ENCODE measurements at regions not wholly inside any gene's neighbourhood (a gene's known extent, or its start where the extent isn't known, plus 50 kb on each side); places are given as distances from the start of the nearest gene placed in this dataset.

DNA sequence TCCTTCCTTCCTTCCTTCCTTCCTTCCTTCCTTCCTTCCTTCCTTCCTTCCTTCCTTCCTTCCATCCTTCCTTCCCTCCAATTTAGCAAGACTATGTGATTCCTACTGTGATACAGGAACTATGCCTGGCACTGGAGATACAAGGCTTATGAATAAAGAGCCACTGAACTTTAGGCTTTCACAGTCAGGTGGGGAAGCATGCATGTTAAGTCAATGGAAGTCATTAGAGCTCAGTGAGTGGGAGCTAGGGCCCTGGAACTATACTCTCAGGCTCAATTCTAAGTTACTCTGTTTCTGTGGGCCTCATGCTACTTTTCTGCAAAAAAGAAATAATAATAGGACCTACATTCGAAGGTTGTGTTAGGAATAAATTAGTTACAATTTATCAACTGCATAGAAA, 527.6 kb upstream of the ZEB2 start:
- whole genome bisulfite sequencing, 2 donors, result 98% methylated on average over 1 of the region's 1 CpG
- H3K36me3 ChIP-seq (ENCODE audit: control insufficient read depth in 1 of 2, insufficient read depth in 2 of 2, low read length in 1 of 2), result no peaks in the 10 kb centered on the region
- no peaks in the 10 kb centered on the region for H3K4me1 ChIP-seq (ENCODE audit: control insufficient read depth in 1 of 2, insufficient read depth in 2 of 2, low read length in 2 of 2)
- no peaks in the 10 kb centered on the region for H3K27me3 ChIP-seq (ENCODE audit: control insufficient read depth in 1 of 2, insufficient read depth in 2 of 2, low read length in 1 of 2)
- ATAC-seq (ENCODE audit: low FRiP score) (no peak), DNase-seq (no peak)
- no peak overlapping the region for H3K4me3 ChIP-seq (ENCODE audit: low read length in 2 of 2)
- intact Hi-C loops (cut with DNase I), result no loop called here
- no peaks in the 10 kb centered on the region for H3K9me3 ChIP-seq (ENCODE audit: control insufficient read depth, low read length)
- H3K27ac ChIP-seq (ENCODE audit: low read depth in 1 of 2, low read length in 2 of 2), result no peak overlapping the region

DNA sequence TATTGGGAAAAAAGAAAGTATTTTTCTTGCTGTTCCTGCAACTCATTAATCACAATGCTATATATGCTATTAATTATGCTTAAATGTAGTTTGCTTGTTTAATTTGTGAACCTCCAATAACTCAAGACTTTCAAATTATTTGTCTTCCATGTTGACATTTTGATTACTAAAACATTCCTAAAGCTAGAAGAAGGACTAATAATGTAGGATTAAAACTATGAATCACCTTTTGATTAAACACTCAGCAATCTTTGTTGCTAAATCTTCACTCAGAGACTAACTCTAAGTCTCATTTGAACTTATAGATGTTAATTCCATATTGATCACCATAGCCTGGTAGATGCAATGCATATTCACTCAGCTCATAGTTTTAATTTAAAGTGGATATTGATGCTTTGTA, 524.6 kb upstream of the ZEB2 start:
- Histone ChIP-seq H3K9me3 (ENCODE audit: control insufficient read depth, low read length) (no peaks in the 10 kb centered on the region), H3K4me3 (ENCODE audit: low read length in 2 of 2) (no peak overlapping the region), H3K4me1 (ENCODE audit: control insufficient read depth in 1 of 2, insufficient read depth in 2 of 2, low read length in 2 of 2) (no peaks in the 10 kb centered on the region), H3K36me3 (ENCODE audit: control insufficient read depth in 1 of 2, insufficient read depth in 2 of 2, low read length in 1 of 2) (no peaks in the 10 kb centered on the region), H3K27ac (ENCODE audit: low read depth in 1 of 2, low read length in 2 of 2) (no peak overlapping the region), H3K27me3 (ENCODE audit: control insufficient read depth in 1 of 2, insufficient read depth in 2 of 2, low read length in 1 of 2) (no peaks in the 10 kb centered on the region)
- ATAC-seq (ENCODE audit: low FRiP score) (no peak), DNase-seq (no peak)
- intact Hi-C loops (cut with DNase I), result no loop called here

DNA sequence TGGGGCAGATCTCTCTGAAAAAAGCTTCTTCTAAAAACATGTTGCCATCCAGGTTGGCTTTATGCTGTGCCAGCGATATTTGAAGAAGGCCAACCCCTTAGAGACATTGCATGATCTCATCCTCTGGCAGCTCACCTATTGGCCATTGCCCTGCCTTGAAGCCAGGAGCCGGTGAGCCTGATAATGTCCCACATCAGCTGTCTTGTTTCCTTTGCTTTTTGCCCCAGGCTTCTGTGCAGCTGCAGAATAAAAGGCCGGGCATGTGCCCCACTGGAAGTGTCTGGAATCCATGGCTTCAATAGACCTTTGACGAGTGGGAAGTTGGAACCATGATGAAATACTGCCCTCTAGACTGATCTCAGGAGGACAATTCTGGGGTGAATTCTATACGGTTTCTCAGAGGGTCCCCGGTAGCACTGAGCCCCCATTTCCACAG, 523.5 kb upstream of the ZEB2 start:
- Histone ChIP-seq H3K27me3 (ENCODE audit: control insufficient read depth in 1 of 2, insufficient read depth in 2 of 2, low read length in 1 of 2) (no peaks in the 10 kb centered on the region), H3K9me3 (ENCODE audit: control insufficient read depth, low read length) (no peaks in the 10 kb centered on the region), H3K4me3 (ENCODE audit: low read length in 2 of 2) (no peak overlapping the region), H3K4me1 (ENCODE audit: control insufficient read depth in 1 of 2, insufficient read depth in 2 of 2, low read length in 2 of 2) (no peaks in the 10 kb centered on the region), H3K36me3 (ENCODE audit: control insufficient read depth in 1 of 2, insufficient read depth in 2 of 2, low read length in 1 of 2) (no peaks in the 10 kb centered on the region), H3K27ac (ENCODE audit: low read depth in 1 of 2, low read length in 2 of 2) (no peak overlapping the region)
- ATAC-seq (ENCODE audit: low FRiP score) (no peak), DNase-seq (peak in 1 of 2 donors; percentile 55)
- intact Hi-C loops (cut with DNase I), result no loop called here
- 34 to 40% methylated on average over 6 of the region's 6 CpGs for WGBS, 2 donors

DNA sequence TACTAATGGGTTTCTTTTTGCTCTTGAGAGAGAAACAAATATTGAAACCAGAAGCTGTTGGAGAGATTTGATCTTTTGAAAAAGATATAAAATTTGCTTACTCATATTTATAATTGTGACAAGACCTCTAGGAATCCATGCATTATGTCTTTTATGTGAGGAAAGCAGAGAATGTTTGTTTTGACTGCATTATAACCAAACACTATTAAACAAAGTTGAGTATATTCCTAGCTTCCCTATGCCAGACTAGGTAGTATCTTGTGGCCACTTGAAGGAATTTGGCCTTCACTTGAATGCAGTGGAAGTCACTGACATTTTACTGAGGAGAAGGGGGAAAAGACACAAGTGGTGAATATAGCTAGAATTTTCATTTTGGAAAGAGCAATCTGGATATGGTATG, 521.8 kb upstream of the ZEB2 start:
- Histone ChIP-seq H3K27ac (ENCODE audit: low read depth in 1 of 2, low read length in 2 of 2) (no peak overlapping the region), H3K36me3 (ENCODE audit: control insufficient read depth in 1 of 2, insufficient read depth in 2 of 2, low read length in 1 of 2) (no peaks in the 10 kb centered on the region), H3K4me3 (ENCODE audit: low read length in 2 of 2) (no peak overlapping the region), H3K9me3 (ENCODE audit: control insufficient read depth, low read length) (no peaks in the 10 kb centered on the region), H3K4me1 (ENCODE audit: control insufficient read depth in 1 of 2, insufficient read depth in 2 of 2, low read length in 2 of 2) (no peaks in the 10 kb centered on the region), H3K27me3 (ENCODE audit: control insufficient read depth in 1 of 2, insufficient read depth in 2 of 2, low read length in 1 of 2) (no peaks in the 10 kb centered on the region)
- no peak for ATAC-seq (ENCODE audit: low FRiP score)
- DNase-seq, result no peak
- intact Hi-C loops (cut with DNase I), result no loop called here

DNA sequence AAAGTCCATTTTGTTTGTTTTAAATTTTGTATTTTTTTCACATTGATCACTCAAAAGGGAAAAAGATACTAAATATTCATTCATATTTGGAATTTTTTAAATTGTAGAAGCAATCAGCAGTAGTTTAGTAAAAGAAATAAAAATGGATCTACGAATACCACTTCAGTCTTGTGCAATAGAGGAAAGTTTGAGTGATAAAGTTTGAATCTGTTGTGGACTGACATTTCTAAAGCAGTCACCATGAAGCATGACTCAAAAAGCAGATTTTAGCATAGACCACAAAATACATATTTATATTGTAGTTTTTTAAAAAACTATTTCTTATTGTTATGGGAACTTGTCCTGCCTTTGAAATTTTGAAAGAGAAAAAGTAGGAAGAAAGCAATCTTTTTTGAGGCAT, 520.5 kb upstream of the ZEB2 start:
- no peaks in the 10 kb centered on the region for H3K4me1 ChIP-seq (ENCODE audit: control insufficient read depth in 1 of 2, insufficient read depth in 2 of 2, low read length in 2 of 2)
- no peak for ATAC-seq (ENCODE audit: low FRiP score)
- H3K27me3 ChIP-seq (ENCODE audit: control insufficient read depth in 1 of 2, insufficient read depth in 2 of 2, low read length in 1 of 2), result no peaks in the 10 kb centered on the region
- no peak overlapping the region for H3K27ac ChIP-seq (ENCODE audit: low read depth in 1 of 2, low read length in 2 of 2)
- no peak overlapping the region for H3K4me3 ChIP-seq (ENCODE audit: low read length in 2 of 2)
- DNase-seq, result no peak
- no peaks in the 10 kb centered on the region for H3K9me3 ChIP-seq (ENCODE audit: control insufficient read depth, low read length)
- 62 to 74% methylated on average over 1 of the region's 1 CpG for WGBS, 2 donors
- intact Hi-C loops (cut with DNase I), result no loop called here
- H3K36me3 ChIP-seq (ENCODE audit: control insufficient read depth in 1 of 2, insufficient read depth in 2 of 2, low read length in 1 of 2), result no peaks in the 10 kb centered on the region

DNA sequence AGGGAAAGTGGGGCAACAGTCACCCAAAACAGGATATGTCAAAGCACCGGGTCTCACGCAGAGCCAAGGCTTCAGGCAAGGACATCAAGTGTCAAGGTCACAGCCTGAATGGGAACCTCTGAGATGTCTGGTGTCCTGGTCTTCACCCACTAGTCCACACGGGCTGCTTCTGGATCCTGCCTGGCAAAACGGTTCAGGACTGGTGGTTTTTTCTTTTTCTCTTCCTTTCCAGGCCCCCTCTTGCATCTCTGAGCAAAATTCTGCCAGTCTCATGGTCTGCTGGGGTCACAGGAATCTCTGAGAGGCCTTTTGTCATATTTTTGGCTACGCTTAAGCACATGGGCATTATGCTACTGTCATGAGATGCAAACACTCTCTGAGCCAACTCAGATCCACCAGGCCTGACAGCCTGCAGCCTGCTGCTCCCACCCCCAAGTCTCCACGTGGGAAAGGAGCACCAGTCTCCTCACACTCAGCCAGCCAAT, 518.2 kb upstream of the ZEB2 start:
- Histone ChIP-seq H3K4me3 (ENCODE audit: low read length in 2 of 2) (no peak overlapping the region), H3K27ac (ENCODE audit: low read depth in 1 of 2, low read length in 2 of 2) (peak overlapping the region in 1 of 2 donors; percentile 13), H3K9me3 (ENCODE audit: control insufficient read depth, low read length) (no peaks in the 10 kb centered on the region), H3K36me3 (ENCODE audit: control insufficient read depth in 1 of 2, insufficient read depth in 2 of 2, low read length in 1 of 2) (no peaks in the 10 kb centered on the region), H3K27me3 (ENCODE audit: control insufficient read depth in 1 of 2, insufficient read depth in 2 of 2, low read length in 1 of 2) (no peaks in the 10 kb centered on the region), H3K4me1 (ENCODE audit: control insufficient read depth in 1 of 2, insufficient read depth in 2 of 2, low read length in 2 of 2) (no peaks in the 10 kb centered on the region)
- intact Hi-C loops (cut with DNase I), result no loop called here
- no peak for DNase-seq
- 64 to 70% methylated on average over 6 of the region's 6 CpGs for WGBS, 2 donors
- ATAC-seq (ENCODE audit: low FRiP score), result no peak

DNA sequence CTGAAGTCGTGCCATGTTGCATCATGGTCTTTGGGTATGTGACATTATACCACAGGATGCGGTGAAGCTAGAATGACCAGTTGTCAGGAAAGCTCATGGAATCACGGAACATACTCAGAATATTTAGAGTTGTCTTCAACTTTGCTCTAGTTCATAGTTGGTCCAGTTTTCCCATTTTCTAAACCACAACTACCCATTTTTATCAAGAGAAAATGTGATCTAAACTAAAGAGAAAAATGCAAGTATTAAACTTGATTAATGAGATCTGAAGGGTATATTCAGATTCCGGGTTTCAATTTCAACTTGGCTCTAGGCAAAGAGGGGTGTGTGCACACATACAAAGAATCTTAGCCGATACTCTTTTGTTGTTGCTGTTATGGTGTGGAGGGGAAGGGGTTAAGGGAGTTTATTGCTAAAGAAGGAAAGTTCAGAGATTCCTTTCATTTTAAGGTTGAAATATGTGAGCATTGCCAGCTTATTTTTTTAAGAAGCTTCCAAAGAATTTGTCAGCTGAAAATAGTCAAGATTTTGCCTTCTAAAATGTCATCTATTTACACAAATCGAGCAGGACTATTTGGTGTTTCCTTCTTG, 516.6 kb upstream of the ZEB2 start:
- Histone ChIP-seq H3K4me1 (ENCODE audit: control insufficient read depth in 1 of 2, insufficient read depth in 2 of 2, low read length in 2 of 2) (no peaks in the 10 kb centered on the region), H3K27ac (ENCODE audit: low read depth in 1 of 2, low read length in 2 of 2) (no peak overlapping the region)
- WGBS, 2 donors, result 48 to 51% methylated on average over 6 of the region's 6 CpGs

DNA sequence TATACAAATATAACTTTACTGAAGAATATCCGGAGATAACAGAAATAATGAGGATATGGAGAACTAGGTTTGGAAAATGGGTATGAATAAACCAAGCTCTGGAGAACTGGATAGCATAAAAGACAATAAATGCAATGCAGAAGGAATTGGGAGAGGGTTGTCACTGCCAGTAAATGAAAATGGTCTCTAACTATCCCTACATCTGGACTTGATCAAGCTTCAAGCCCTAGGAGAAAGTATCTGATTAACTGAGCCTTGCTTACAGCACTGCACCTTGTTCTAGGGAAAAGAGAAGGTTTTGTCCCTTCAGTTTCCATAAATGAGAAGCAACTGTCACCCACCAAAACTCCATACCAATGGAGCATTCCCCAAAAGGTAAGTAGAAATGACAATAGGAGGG, 514.6 kb upstream of the ZEB2 start:
- Histone ChIP-seq H3K27me3 (ENCODE audit: control insufficient read depth in 1 of 2, insufficient read depth in 2 of 2, low read length in 1 of 2) (peaks cover 0 to 2% of the 10 kb centered on the region in 2 donors), H3K36me3 (ENCODE audit: control insufficient read depth in 1 of 2, insufficient read depth in 2 of 2, low read length in 1 of 2) (no peaks in the 10 kb centered on the region), H3K9me3 (ENCODE audit: control insufficient read depth, low read length) (no peaks in the 10 kb centered on the region), H3K4me3 (ENCODE audit: low read length in 2 of 2) (no peak overlapping the region), H3K27ac (ENCODE audit: low read depth in 1 of 2, low read length in 2 of 2) (no peak overlapping the region), H3K4me1 (ENCODE audit: control insufficient read depth in 1 of 2, insufficient read depth in 2 of 2, low read length in 2 of 2) (no peaks in the 10 kb centered on the region)
- intact Hi-C loops (cut with DNase I), result no loop called here
- WGBS, 2 donors, result 76 to 80% methylated on average over 1 of the region's 1 CpG
- ATAC-seq (ENCODE audit: low FRiP score), result no peak
- no peak for DNase-seq

More for the DNA sequence above, 516.6 kb upstream of the ZEB2 start:
- Histone ChIP-seq H3K4me3 (ENCODE audit: low read length in 2 of 2) (no peak overlapping the region), H3K36me3 (ENCODE audit: control insufficient read depth in 1 of 2, insufficient read depth in 2 of 2, low read length in 1 of 2) (no peaks in the 10 kb centered on the region), H3K9me3 (ENCODE audit: control insufficient read depth, low read length) (no peaks in the 10 kb centered on the region), H3K27me3 (ENCODE audit: control insufficient read depth in 1 of 2, insufficient read depth in 2 of 2, low read length in 1 of 2) (no peaks in the 10 kb centered on the region)
- ATAC-seq (ENCODE audit: low FRiP score) (no peak), DNase-seq (no peak)
- intact Hi-C loops (cut with DNase I), result no loop called here

DNA sequence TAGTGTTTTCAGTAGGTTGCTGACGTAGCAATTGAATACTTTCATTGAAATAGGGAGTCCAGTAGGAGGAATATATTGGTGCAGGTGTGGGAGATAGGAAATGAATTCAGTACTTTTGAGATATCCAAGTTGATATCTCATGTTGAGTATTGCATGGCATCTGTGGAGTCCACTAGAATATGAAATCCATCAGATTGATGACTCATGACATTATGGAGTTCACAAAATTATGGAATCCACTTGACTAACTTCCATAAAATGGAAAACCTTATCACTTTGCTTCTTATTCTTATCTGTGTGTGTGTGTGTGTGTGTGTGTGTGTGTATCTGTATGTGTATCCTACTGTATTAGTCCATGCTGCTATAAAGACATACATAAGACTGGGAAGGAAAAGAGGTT, 513.5 kb upstream of the ZEB2 start:
- H3K36me3 ChIP-seq (ENCODE audit: control insufficient read depth in 1 of 2, insufficient read depth in 2 of 2, low read length in 1 of 2), result no peaks in the 10 kb centered on the region
- H3K27ac ChIP-seq (ENCODE audit: low read depth in 1 of 2, low read length in 2 of 2), result no peak overlapping the region
- DNase-seq (no peak), ATAC-seq (ENCODE audit: low FRiP score) (no peak)
- intact Hi-C loops (cut with DNase I), result no loop called here
- WGBS, 2 donors, result 95 to 100% methylated on average over 1 of the region's 1 CpG
- no peaks in the 10 kb centered on the region for H3K9me3 ChIP-seq (ENCODE audit: control insufficient read depth, low read length)
- H3K4me3 ChIP-seq (ENCODE audit: low read length in 2 of 2), result no peak overlapping the region
- H3K4me1 ChIP-seq (ENCODE audit: control insufficient read depth in 1 of 2, insufficient read depth in 2 of 2, low read length in 2 of 2), result no peaks in the 10 kb centered on the region
- H3K27me3 ChIP-seq (ENCODE audit: control insufficient read depth in 1 of 2, insufficient read depth in 2 of 2, low read length in 1 of 2), result peaks cover 0 to 2% of the 10 kb centered on the region in 2 donors
